Naive thymus-derived CD4-positive, alpha-beta T cell (primary cell): ENCODE measurements at regions not wholly inside any gene's neighbourhood (a gene's known extent, or its start where the extent isn't known, plus 50 kb on each side); places are given as distances from the start of the nearest gene placed in this dataset.

Experiments used
- ATAC-seq: fragments of 150-1000 bp; cut with Tn5 transposase; 2 replicates; pipeline ENCODE4 v1.10.0; 2021; ENCODE audit warnings: mild to moderate bottlenecking, moderate library complexity
- CTCF ChIA-PET: fragments of 350-600 bp; sonication (Branson Sonifier 250); formaldehyde crosslinking; loops from one replicate; lab custom pipeline; 2021; ENCODE audit warnings: antibody characterized with exemption; lab: Charles Lee
- POLR2A ChIA-PET: fragments of 350-600 bp; sonication (Branson Sonifier 250); formaldehyde crosslinking; loops from one replicate; lab custom pipeline; 2021; ENCODE audit warnings: antibody characterized with exemption, inconsistent platforms; lab: Charles Lee
- DNase-seq, 9 donors: peaks; one replicate each; pipeline versions ENCODE4 v3.0.0 to v3.0.0-alpha.2; 2020 to 2022; ENCODE audit warnings: mixed read lengths in 1 of 9
- H3K27ac ChIP-seq: one replicate; pipeline ENCODE4 v1.7.0; 2013; ENCODE audit warnings: mild to moderate bottlenecking, low read depth, low read length, moderate library complexity
- H3K27me3 ChIP-seq, 2 donors: one replicate each; pipeline ENCODE4 v1.7.0; 2013; ENCODE audit warnings: low read length in 2 of 2, mild to moderate bottlenecking in 2 of 2, moderate library complexity in 2 of 2; ENCODE audit not compliant: control insufficient read depth in 2 of 2, insufficient read depth in 2 of 2
- H3K36me3 ChIP-seq, 3 experiments: 1 replicate in 2 of 3; 2 replicates in 1 of 3; pipeline ENCODE4 v1.7.0; 2013; ENCODE audit warnings: low read length in 3 of 3, mild to moderate bottlenecking in 3 of 3, moderate library complexity in 1 of 3; ENCODE audit not compliant: insufficient read depth in 3 of 3, control insufficient read depth in 2 of 3
- H3K4me1 ChIP-seq, 2 donors: one replicate each; pipeline ENCODE4 v1.7.0; 2013; ENCODE audit warnings: low read length in 2 of 2, mild to moderate bottlenecking in 2 of 2, moderate library complexity in 1 of 2; ENCODE audit not compliant: control insufficient read depth in 2 of 2, insufficient read depth in 2 of 2
- H3K4me3 ChIP-seq: 2 replicates; pipeline ENCODE4 v1.7.0; 2013; ENCODE audit warnings: mild to moderate bottlenecking, low read length
- H3K9me3 ChIP-seq, 3 experiments: 1 replicate in 2 of 3; 2 replicates in 1 of 3; pipeline ENCODE4 v1.7.0; 2013; ENCODE audit warnings: low read length in 3 of 3; ENCODE audit not compliant: control insufficient read depth in 2 of 3
- H3K27ac Mint-ChIP-seq, 9 donors: one replicate each; pipeline ENCODE4 v1.8.0; 2020 to 2022; ENCODE audit warnings: mixed read lengths in 9 of 9, mild to moderate bottlenecking in 8 of 9, moderate library complexity in 5 of 9, inconsistent platforms in 2 of 9
- H3K27me3 Mint-ChIP-seq, 5 donors: one replicate each; pipeline ENCODE4 v1.8.0; 2021 to 2022; ENCODE audit warnings: mixed read lengths in 5 of 5, mild to moderate bottlenecking in 1 of 5
- H3K36me3 Mint-ChIP-seq, 5 donors: one replicate each; pipeline ENCODE4 v1.8.0; 2020 to 2022; ENCODE audit warnings: mixed read lengths in 5 of 5, mild to moderate bottlenecking in 3 of 5, inconsistent platforms in 1 of 5
- H3K4me1 Mint-ChIP-seq, 7 donors: one replicate each; pipeline ENCODE4 v1.8.0; 2020 to 2022; ENCODE audit warnings: mixed read lengths in 7 of 7, mild to moderate bottlenecking in 3 of 7, inconsistent platforms in 1 of 7
- H3K4me3 Mint-ChIP-seq, 10 donors: one replicate each; pipeline ENCODE4 v1.8.0; 2020 to 2022; ENCODE audit warnings: mild to moderate bottlenecking in 10 of 10, mixed read lengths in 10 of 10, moderate library complexity in 6 of 10, inconsistent platforms in 2 of 10
- H3K9me3 Mint-ChIP-seq, 11 donors: one replicate each; pipeline ENCODE4 v1.8.0; 2020 to 2022; ENCODE audit warnings: mixed read lengths in 11 of 11, mild to moderate bottlenecking in 4 of 11, inconsistent platforms in 1 of 11, moderate library complexity in 1 of 11
- intact Hi-C, 2 donors: fragments of 100-400 bp; cut with micrococcal nuclease; formaldehyde crosslinking; loops; one replicate each; pipeline ENCODE4 v1.15.1; 2023

GRCh38 chr16:55249936-55250335 is 74.1 kb upstream of the IRX6 start:
- no peaks in the 10 kb centered on the region for H3K27me3 ChIP-seq
- Mint-ChIP-seq H3K36me3 (no peaks in the 10 kb centered on the region), H3K27me3 (peaks cover 3 to 32% (median 16%) of the 10 kb centered on the region in 5 donors), H3K4me3 (no peak overlapping the region), H3K27ac (no peak overlapping the region), H3K9me3 (peaks cover 0 to 19% (median 5%) of the 10 kb centered on the region in 11 donors), H3K4me1 (peaks cover 0 to 8% (median 3%) of the 10 kb centered on the region in 7 donors)
- no peaks in the 10 kb centered on the region for H3K4me1 ChIP-seq
- DNase-seq (no peak), ATAC-seq (no peak)
- intact Hi-C loops = no loop called here
- POLR2A ChIA-PET = no interaction called here
- no peak overlapping the region for H3K4me3 ChIP-seq
- no peaks in the 10 kb centered on the region for H3K36me3 ChIP-seq
- H3K27ac ChIP-seq = no peak overlapping the region
- CTCF ChIA-PET = no interaction called here
- no peaks in the 10 kb centered on the region for H3K9me3 ChIP-seq

- CTCF ChIA-PET = no interaction called here
- Histone ChIP-seq H3K36me3 (no peaks in the 10 kb centered on the region), H3K4me1 (no peaks in the 10 kb centered on the region), H3K9me3 (no peaks in the 10 kb centered on the region), H3K27me3 (no peaks in the 10 kb centered on the region), H3K27ac (no peak overlapping the region), H3K4me3 (no peak overlapping the region)
- peaks cover 0 to 22% (median 5%) of the 10 kb centered on the region in 11 donors for H3K9me3 Mint-ChIP-seq
- POLR2A ChIA-PET = no interaction called here
- peaks cover 3 to 32% (median 16%) of the 10 kb centered on the region in 5 donors for H3K27me3 Mint-ChIP-seq
- ATAC-seq (no peak), DNase-seq (no peak)
- no peak overlapping the region for H3K4me3 Mint-ChIP-seq
- intact Hi-C loops = no loop called here
- peaks cover 0 to 8% (median 3%) of the 10 kb centered on the region in 7 donors for H3K4me1 Mint-ChIP-seq
- no peaks in the 10 kb centered on the region for H3K36me3 Mint-ChIP-seq
- no peak overlapping the region for H3K27ac Mint-ChIP-seq
These were observed 73.3 kb upstream of the IRX6 start for GRCh38 chr16:55250701-55251100.

GRCh38 chr16:55251151-55251550 is 72.9 kb upstream of the IRX6 start:
- no peak overlapping the region for H3K27ac Mint-ChIP-seq
- Histone ChIP-seq H3K36me3 (no peaks in the 10 kb centered on the region), H3K27ac (no peak overlapping the region), H3K4me3 (no peak overlapping the region), H3K27me3 (no peaks in the 10 kb centered on the region), H3K4me1 (no peaks in the 10 kb centered on the region), H3K9me3 (no peaks in the 10 kb centered on the region)
- no peak for DNase-seq
- ChIA-PET CTCF (no interaction called here), POLR2A (no interaction called here)
- ATAC-seq = no peak
- H3K4me3 Mint-ChIP-seq = no peak overlapping the region
- peaks cover 3 to 34% (median 16%) of the 10 kb centered on the region in 5 donors for H3K27me3 Mint-ChIP-seq
- H3K36me3 Mint-ChIP-seq = no peaks in the 10 kb centered on the region
- intact Hi-C loops = no loop called here
- H3K9me3 Mint-ChIP-seq = peaks cover 0 to 22% (median 5%) of the 10 kb centered on the region in 11 donors
- peaks cover 0 to 8% (median 3%) of the 10 kb centered on the region in 7 donors for H3K4me1 Mint-ChIP-seq

GRCh38 chr16:55252577-55252976 is 71.4 kb upstream of the IRX6 start:
- H3K27me3 Mint-ChIP-seq = peaks cover 3 to 43% (median 21%) of the 10 kb centered on the region in 5 donors
- ATAC-seq = no peak
- H3K9me3 Mint-ChIP-seq = peaks cover 0 to 22% (median 5%) of the 10 kb centered on the region in 11 donors
- H3K27me3 ChIP-seq = no peaks in the 10 kb centered on the region
- no peaks in the 10 kb centered on the region for H3K36me3 ChIP-seq
- no peaks in the 10 kb centered on the region for H3K4me1 ChIP-seq
- no peak overlapping the region for H3K27ac ChIP-seq
- CTCF ChIA-PET = no interaction called here
- H3K27ac Mint-ChIP-seq = no peak overlapping the region
- no peak overlapping the region for H3K4me3 Mint-ChIP-seq
- no peak for DNase-seq
- no peaks in the 10 kb centered on the region for H3K36me3 Mint-ChIP-seq
- H3K9me3 ChIP-seq = no peaks in the 10 kb centered on the region
- H3K4me1 Mint-ChIP-seq = peaks cover 0 to 7% (median 3%) of the 10 kb centered on the region in 7 donors
- intact Hi-C loops = no loop called here
- POLR2A ChIA-PET = no interaction called here
- no peak overlapping the region for H3K4me3 ChIP-seq

GRCh38 chr16:55253987-55254386 is 70.0 kb upstream of the IRX6 start:
- no peaks in the 10 kb centered on the region for H3K4me1 Mint-ChIP-seq
- no peak for ATAC-seq
- POLR2A ChIA-PET = no interaction called here

GRCh38 chr16:55255733-55256282 is 68.2 kb upstream of the IRX6 start:
- no peaks in the 10 kb centered on the region for H3K4me1 ChIP-seq
- peaks cover 0 to 35% (median 19%) of the 10 kb centered on the region in 5 donors for H3K27me3 Mint-ChIP-seq
- no peak for ATAC-seq
- H3K27ac ChIP-seq = no peak overlapping the region
- no peak overlapping the region for H3K27ac Mint-ChIP-seq
- H3K27me3 ChIP-seq = no peaks in the 10 kb centered on the region
- intact Hi-C loops = no loop called here
- no peaks in the 10 kb centered on the region for H3K4me1 Mint-ChIP-seq
- no peaks in the 10 kb centered on the region for H3K36me3 ChIP-seq
- no peak for DNase-seq
- ChIA-PET POLR2A (no interaction called here), CTCF (no interaction called here)
- H3K9me3 ChIP-seq = no peaks in the 10 kb centered on the region
- no peak overlapping the region for H3K4me3 Mint-ChIP-seq
- no peak overlapping the region for H3K4me3 ChIP-seq
- H3K36me3 Mint-ChIP-seq = no peaks in the 10 kb centered on the region
- peaks cover 0 to 22% (median 5%) of the 10 kb centered on the region in 11 donors for H3K9me3 Mint-ChIP-seq

More at GRCh38 chr16:55253987-55254386, 70.0 kb upstream of the IRX6 start:
- H3K9me3 Mint-ChIP-seq = peaks cover 0 to 22% (median 5%) of the 10 kb centered on the region in 11 donors
- H3K36me3 Mint-ChIP-seq = no peaks in the 10 kb centered on the region
- H3K4me3 Mint-ChIP-seq = no peak overlapping the region
- no peak overlapping the region for H3K27ac ChIP-seq
- no peak overlapping the region for H3K27ac Mint-ChIP-seq
- CTCF ChIA-PET = no interaction called here
- no peaks in the 10 kb centered on the region for H3K27me3 ChIP-seq
- no peaks in the 10 kb centered on the region for H3K4me1 ChIP-seq
- H3K36me3 ChIP-seq = no peaks in the 10 kb centered on the region
- DNase-seq = no peak
- no peak overlapping the region for H3K4me3 ChIP-seq
- intact Hi-C loops = no loop called here
- H3K27me3 Mint-ChIP-seq = peaks cover 3 to 48% (median 26%) of the 10 kb centered on the region in 5 donors
- H3K9me3 ChIP-seq = no peaks in the 10 kb centered on the region

- no peak overlapping the region for H3K27ac ChIP-seq
- H3K27me3 Mint-ChIP-seq = peaks cover 0 to 28% (median 12%) of the 10 kb centered on the region in 5 donors
- no peaks in the 10 kb centered on the region for H3K4me1 ChIP-seq
- DNase-seq = no peak
- no peaks in the 10 kb centered on the region for H3K36me3 ChIP-seq
- no peaks in the 10 kb centered on the region for H3K27me3 ChIP-seq
- no peaks in the 10 kb centered on the region for H3K4me1 Mint-ChIP-seq
- no peaks in the 10 kb centered on the region for H3K36me3 Mint-ChIP-seq
- no peak overlapping the region for H3K4me3 ChIP-seq
- H3K9me3 ChIP-seq = no peaks in the 10 kb centered on the region
- peaks cover 0 to 22% (median 5%) of the 10 kb centered on the region in 11 donors for H3K9me3 Mint-ChIP-seq
- no peak overlapping the region for H3K27ac Mint-ChIP-seq
- CTCF ChIA-PET = no interaction called here
- POLR2A ChIA-PET = no interaction called here
- no peak overlapping the region for H3K4me3 Mint-ChIP-seq
- ATAC-seq = no peak
- intact Hi-C loops = no loop called here
These were observed 67.5 kb upstream of the IRX6 start for GRCh38 chr16:55256412-55257016.
